ENCODE measurements at regions not wholly inside any gene's neighbourhood (a gene's known extent, or its start where the extent isn't known, plus 50 kb on each side); places are given as distances from the start of the nearest gene placed in this dataset.

GRCh38 chr15:87219650-87220615 is 1036.6 kb downstream of the NTRK3 start:
- DNase-seq (ENCODE audit: low spot score in 2 of 2) (no peak), FAIRE-seq (no peak)

DNA sequence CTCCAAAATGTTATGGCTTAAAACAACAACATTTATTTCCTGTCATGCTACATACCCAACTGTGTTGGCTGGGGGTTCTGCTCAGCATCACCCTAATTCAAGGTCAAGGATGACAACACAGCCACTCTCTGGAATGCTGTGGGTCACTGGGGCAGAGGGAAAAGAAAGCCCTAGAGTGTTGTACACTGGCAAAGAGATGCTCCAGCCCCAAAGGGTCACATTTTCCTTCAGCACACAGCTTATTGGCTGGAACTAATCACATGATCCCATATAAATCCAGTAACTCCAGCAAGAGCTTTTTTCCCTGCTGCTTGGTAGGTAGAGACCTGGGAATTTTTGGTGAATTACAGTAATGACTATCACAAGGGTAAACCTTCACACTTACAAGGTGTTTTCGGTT is 1041.4 kb downstream of the NTRK3 start:
- FAIRE-seq (no peak), DNase-seq (ENCODE audit: low spot score in 2 of 2) (no peak)

DNA sequence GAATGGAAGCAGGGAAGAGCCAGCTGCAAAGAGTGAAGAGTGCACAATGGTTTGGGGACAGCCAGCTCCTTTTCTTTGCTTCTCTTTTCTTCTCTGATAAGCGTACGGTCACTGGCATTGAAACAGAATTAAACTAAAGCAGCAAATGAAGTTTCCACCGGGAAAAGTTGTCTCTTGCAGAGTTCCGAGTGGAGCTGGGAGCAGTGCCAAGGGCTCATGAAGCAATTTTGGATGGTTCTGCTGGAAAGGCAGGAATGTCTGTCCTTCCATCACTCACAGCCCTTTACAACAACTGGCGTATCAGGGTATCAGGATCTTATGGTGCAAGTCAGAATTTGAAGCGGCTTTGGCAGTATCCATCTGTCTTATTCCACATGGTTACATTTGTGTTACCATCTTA is 1042.9 kb downstream of the NTRK3 start:
- DNase-seq (ENCODE audit: low spot score in 2 of 2) (no peak), FAIRE-seq (no peak)

DNA sequence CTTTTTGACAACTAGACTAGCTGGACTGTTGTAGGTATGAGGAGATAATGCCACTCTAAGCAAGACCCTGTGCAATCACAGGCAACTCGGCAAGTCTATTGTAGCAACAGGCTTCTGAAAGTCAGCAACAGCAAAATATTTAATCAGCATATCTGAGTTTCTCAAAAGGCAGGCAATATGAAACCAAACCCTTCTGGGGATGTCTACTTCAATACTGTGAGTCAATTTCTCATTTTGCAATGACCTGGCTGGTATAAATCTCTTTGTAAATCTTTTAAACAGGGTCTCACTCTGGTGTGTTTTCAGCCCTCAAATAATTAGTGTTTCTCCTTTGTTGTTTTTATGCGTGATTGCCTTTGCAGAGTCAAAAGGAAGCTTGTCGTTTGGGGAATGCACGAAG is 1044.5 kb downstream of the NTRK3 start:
- FAIRE-seq (no peak), DNase-seq (ENCODE audit: low spot score in 2 of 2) (no peak)

DNA sequence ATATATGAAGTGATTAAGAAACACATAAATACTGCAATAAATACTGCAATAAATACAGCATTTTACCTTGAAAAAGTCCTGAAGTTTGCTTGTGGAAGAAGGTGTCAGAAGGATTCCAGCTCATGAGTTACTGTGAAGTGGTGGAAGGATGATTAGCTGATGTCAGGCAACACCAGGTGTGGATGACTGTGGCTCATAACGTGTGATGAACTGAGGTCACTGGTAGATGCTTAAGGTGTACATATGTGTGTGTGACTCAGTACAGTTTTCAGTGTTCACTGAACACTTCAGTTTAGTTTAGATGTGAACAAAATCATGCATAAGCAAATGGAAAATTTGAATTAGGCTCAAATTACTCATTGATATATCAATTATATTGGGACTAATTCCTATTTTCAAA is 1045.0 kb downstream of the NTRK3 start:
- DNase-seq (ENCODE audit: low spot score in 2 of 2) (no peak), FAIRE-seq (no peak)

- no peak for FAIRE-seq
- no peak for DNase-seq (ENCODE audit: low spot score in 2 of 2)
Measured at GRCh38 chr15:87209891-87210689, 1046.4 kb downstream of the NTRK3 start.

GRCh38 chr15:87207990-87208580 is 1048.5 kb downstream of the NTRK3 start:
- FAIRE-seq (no peak), DNase-seq (ENCODE audit: low spot score in 2 of 2) (no peak)

- FAIRE-seq (no peak), DNase-seq (ENCODE audit: low spot score in 2 of 2) (no peak)
Measured at GRCh38 chr15:87207251-87207650, 1049.3 kb downstream of the NTRK3 start.

DNA sequence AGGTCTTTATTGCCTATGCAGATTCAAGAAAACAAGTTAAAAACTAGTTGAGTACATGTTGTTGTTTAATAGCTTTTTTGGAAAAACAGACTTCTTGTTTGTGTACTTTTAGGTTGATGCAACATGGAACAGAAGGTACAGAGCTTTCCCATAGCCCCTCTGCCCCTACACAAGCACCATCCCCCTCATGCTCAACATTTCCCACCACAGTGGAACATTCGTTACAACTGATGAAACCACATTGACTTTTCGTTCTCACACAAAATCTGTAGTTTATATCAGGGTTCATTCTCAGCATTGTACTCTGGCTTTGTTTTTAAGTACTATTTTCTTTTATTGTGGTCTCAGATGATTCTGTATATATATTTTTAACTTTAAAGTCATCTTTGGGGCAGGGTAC is 1054.6 kb downstream of the NTRK3 start:
- FAIRE-seq: no peak
- DNase-seq (ENCODE audit: low spot score in 2 of 2): no peak

- DNase-seq (ENCODE audit: low spot score in 2 of 2): no peak
- no peak for FAIRE-seq
Measured at GRCh38 chr15:87200149-87200548, 1056.4 kb downstream of the NTRK3 start.

DNA sequence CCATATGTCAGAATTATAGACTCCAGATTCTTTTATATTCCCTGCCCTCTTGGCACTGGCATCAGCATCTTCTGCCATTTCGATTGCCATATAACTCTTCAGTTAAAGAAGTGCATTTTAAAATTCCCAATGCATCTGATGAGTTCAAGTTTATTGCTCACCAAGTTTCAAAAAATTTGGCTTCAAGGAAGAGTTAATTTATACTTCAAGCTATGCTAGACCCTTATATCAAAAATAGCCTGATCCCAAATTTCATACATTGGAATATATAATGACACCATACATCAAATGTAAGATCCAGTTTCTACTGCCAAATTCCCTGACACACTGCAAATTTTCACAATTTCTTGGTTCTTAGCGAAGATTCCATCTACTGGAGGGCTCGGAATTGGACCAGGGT is 1058.6 kb downstream of the NTRK3 start:
- DNase-seq (ENCODE audit: low spot score in 2 of 2) (no peak), FAIRE-seq (no peak)

- DNase-seq (ENCODE audit: low spot score in 2 of 2) (no peak), FAIRE-seq (no peak)
Measured at GRCh38 chr15:87196498-87196897, 1060.0 kb downstream of the NTRK3 start.

- DNase-seq (ENCODE audit: low spot score in 2 of 2) (no peak), FAIRE-seq (no peak)
Measured at GRCh38 chr15:87193481-87193880, 1063.1 kb downstream of the NTRK3 start.

DNA sequence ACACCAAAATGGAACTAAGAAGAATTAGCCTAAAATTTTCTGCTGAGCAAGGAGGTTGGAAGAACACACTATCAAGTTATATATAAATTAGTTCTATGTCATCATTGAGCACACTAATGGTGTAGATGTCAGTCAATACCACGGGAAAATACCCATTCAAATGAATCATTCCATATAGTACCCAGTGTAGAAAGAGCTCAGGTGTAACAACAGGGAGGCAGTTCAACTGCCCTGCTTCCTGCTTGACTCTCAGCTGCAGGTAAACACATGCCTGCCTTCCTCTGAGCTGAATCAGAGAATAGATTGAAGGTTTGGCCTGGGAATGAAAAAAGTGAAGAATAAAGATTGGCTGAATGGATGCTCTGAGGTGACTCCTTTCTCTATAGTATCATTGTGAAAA is 1088.0 kb downstream of the AGBL1 start:
- DNase-seq (ENCODE audit: low spot score in 2 of 2) (no peak), FAIRE-seq (no peak)

GRCh38 chr15:87167055-87167454 is 1087.4 kb downstream of the AGBL1 start:
- no peak for FAIRE-seq
- DNase-seq (ENCODE audit: low spot score in 2 of 2): no peak

- DNase-seq (ENCODE audit: low spot score in 2 of 2) (no peak), FAIRE-seq (no peak)
Measured at GRCh38 chr15:87155771-87156170, 1076.1 kb downstream of the AGBL1 start.

DNA sequence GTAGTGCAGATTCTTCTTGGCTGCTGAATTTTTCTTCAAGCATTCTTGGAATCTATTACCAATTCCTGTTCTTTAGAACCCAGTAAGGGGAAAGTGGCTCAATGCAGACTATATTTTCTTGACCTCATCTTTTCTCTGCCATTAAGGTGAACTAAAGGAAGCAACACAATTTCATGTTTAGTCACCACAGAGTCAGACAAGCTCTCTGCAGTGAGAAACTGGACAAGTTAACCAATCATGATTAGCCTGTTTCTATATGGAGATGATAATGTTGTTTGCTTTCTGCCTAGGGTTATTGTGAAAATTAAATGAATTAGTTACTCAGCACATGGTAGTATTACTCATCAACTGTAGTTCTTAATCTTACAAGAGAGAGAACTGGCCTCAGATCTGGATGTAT is 1075.1 kb downstream of the AGBL1 start:
- FAIRE-seq (no peak), DNase-seq (ENCODE audit: low spot score in 2 of 2) (no peak)

DNA sequence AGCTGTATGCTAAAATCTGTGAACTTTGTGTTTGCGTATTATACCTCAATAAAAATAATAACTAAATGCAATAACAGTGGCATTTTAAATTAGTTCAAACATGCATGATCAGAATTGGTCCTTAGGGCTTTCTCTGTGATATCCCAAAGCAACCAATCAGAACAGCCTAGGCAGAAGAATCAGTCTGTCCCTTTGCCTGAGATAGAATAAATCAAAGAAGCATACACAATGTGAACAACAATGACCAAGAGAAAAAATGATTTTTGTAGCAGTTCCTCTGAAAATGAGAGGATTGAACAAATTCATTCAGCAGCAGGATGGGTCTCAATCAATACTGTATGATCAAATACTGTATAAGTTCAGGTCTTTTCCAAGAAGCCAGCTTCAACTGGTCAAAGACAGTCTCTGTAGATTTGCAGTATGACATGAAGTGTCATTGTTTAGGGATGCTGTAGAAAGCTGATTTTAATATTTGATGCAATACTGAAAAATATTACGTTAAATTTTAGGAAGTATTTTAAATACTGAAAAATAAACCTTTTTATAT is 1071.6 kb downstream of the AGBL1 start:
- FAIRE-seq (no peak), DNase-seq (ENCODE audit: low spot score in 2 of 2) (no peak)

DNA sequence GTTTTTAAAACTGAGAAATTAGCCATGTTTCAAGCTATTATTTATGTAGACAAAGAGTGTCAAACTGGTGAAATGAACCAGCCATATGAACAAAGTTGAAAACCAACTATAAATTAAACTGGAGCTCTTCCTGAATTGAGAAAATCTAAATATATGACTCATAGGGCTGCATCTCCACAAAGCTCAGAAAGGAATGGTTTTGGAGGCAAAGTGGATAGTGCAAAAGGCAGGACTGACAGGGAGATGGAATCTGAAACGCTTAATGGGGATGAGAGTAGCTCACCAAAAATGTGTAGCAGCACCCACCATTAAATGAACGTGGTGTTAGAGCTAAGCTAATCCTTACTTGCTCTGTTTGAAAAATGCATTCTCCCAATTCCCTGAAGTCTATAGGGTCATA is 1066.0 kb downstream of the AGBL1 start:
- no peak for DNase-seq (ENCODE audit: low spot score in 2 of 2)

DNA sequence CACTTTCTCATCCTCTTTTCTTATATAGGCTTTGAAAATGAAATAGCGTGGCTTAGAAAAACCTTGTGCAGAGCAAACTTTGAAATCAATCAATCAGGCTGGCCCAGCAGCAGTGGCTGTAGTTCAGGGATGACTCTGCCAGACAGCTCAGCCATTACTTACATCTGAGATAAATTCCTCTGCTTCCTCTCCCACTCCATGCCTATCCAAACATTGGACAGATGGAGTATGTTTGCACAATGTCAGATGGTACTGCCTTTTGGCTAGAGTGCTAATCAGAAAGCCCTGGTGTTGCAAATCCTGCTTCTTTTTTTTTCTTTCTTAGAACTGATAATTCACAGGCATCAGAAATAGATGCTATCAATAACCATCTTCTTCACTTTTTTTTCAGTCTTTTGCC is 1065.1 kb downstream of the AGBL1 start:
- no peak for FAIRE-seq

More for the DNA sequence above, 1066.0 kb downstream of the AGBL1 start:
- no peak for FAIRE-seq

GRCh38 chr15:87142096-87142495 is 1062.4 kb downstream of the AGBL1 start:
- FAIRE-seq (no peak), DNase-seq (ENCODE audit: low spot score in 2 of 2) (no peak)

More for the DNA sequence above, 1065.1 kb downstream of the AGBL1 start:
- DNase-seq (ENCODE audit: low spot score in 2 of 2): no peak
